Ovary (tissue), 7 donors: ENCODE measurements at regions not wholly inside any gene's neighbourhood (a gene's known extent, or its start where the extent isn't known, plus 50 kb on each side); places are given as distances from the start of the nearest gene placed in this dataset.

Source experiments
- DNase-seq, 5 donors: peaks; one replicate each; pipeline ENCODE4 v3.0.0-alpha.2; 2019 to 2020
- H3K27ac ChIP-seq, 2 donors: fragments of 200-600 bp; one replicate each; pipeline versions ENCODE4 v1.5.1 to v1.8.0; 2019 to 2022
- H3K27me3 ChIP-seq: fragments of 200-600 bp; one replicate; pipeline ENCODE4 v1.8.0; 2022
- H3K36me3 ChIP-seq: fragments of 200-600 bp; sonication (generic); one replicate; pipeline ENCODE4 v1.5.1; 2019
- H3K4me1 ChIP-seq: one replicate; pipeline ENCODE4 v1.8.1; 2013; ENCODE audit warnings: mild to moderate bottlenecking, moderate library complexity; ENCODE audit not compliant: insufficient read depth
- H3K4me3 ChIP-seq: fragments of 200-600 bp; sonication (generic); one replicate; pipeline ENCODE4 v1.5.1; 2017
- H3K9me3 ChIP-seq, 2 donors: fragments of 200-600 bp in 1 of 2; sonication (generic) in 1 of 2; one replicate each; pipeline versions ENCODE4 v1.5.1 to v1.8.1; 2013 to 2019; ENCODE audit warnings: mild to moderate bottlenecking in 1 of 2, moderate library complexity in 1 of 2
- EP300 ChIP-seq: sonication (generic); formaldehyde crosslinking; IDR thresholded peaks from one replicate; pipeline ENCODE4 v1.6.1; 2017; ENCODE audit warnings: antibody characterized with exemption
- POLR2A ChIP-seq: fragments of 450-650 bp; IDR thresholded peaks from one replicate; pipeline ENCODE4 v1.6.1; 2017; ENCODE audit warnings: antibody characterized with exemption, mild to moderate bottlenecking, moderate library complexity
- WGBS, 3 donors: extraction: QIAGEN DNeasy Blood & Tissue Kit in 1 of 3; methylation state at CpG; one replicate each; pipeline versions ENCODE4 v1.1.5 to v1.1.7; 2013 to 2017; 5-methylcytosine and 5-hydroxymethylcytosine counted together
- intact Hi-C, 4 donors: fragments of 100-400 bp; cut with DNase I; formaldehyde crosslinking; loops; one replicate each; pipeline versions ENCODE4 v1.11.0 to v1.15.1; 2022 to 2023
- TF ChIP-seq, protein P1 (sequence below), 3 donors: fragments of 450-650 bp in 2 of 3; fragments of 200-600 bp in 1 of 3; IDR thresholded peaks; one replicate each; pipeline versions ENCODE4 v1.5.1 to v1.8.0; 2016 to 2022; ENCODE audit warnings: antibody characterized with exemption in 3 of 3, mild to moderate bottlenecking in 1 of 3
- donor health status: DM: no; HTN: no; CAD: no; lungs with moderate emphysema.
- donor health status: DM: no; HTN: no; CAD: no.
- donor health status: Bipolar disorder and iron deficiency.
- donor health status: DM: no; HTN: no; CAD: no.
- donor health status: DM: yes; HTN: yes; CAD: no.

DNA sequence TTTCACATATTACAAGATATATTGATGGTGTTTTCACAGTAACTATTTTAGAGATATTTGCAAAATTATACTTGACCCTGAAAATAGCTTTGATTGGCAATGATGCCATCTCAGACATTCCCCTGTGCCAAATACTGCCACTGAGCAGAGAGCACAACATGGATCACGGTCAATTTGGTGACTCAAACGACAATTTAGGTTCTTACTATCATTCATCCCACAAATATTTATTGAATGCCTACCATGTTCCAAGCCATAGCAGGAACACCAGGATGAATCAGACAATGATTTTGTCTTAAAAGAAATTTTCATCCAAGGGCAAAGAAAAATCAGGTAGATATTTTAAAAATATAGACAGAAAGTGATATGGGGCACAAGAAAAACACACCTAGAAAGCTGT lies 153.2 kb upstream of the ADO start:
- TF ChIP-seq EP300 (no peak), POLR2A (no peak)
- TF ChIP-seq, protein P1, sequence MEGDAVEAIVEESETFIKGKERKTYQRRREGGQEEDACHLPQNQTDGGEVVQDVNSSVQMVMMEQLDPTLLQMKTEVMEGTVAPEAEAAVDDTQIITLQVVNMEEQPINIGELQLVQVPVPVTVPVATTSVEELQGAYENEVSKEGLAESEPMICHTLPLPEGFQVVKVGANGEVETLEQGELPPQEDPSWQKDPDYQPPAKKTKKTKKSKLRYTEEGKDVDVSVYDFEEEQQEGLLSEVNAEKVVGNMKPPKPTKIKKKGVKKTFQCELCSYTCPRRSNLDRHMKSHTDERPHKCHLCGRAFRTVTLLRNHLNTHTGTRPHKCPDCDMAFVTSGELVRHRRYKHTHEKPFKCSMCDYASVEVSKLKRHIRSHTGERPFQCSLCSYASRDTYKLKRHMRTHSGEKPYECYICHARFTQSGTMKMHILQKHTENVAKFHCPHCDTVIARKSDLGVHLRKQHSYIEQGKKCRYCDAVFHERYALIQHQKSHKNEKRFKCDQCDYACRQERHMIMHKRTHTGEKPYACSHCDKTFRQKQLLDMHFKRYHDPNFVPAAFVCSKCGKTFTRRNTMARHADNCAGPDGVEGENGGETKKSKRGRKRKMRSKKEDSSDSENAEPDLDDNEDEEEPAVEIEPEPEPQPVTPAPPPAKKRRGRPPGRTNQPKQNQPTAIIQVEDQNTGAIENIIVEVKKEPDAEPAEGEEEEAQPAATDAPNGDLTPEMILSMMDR (IDR thresholded peaks at IDR 0.05): no peak
- Histone ChIP-seq H3K36me3 (no peaks in the 10 kb centered on the region), H3K4me1 (no peaks in the 10 kb centered on the region), H3K27me3 (no peaks in the 10 kb centered on the region), H3K27ac (no peak overlapping the region), H3K9me3 (no peaks in the 10 kb centered on the region), H3K4me3 (no peak overlapping the region)
- 59 to 76% (median 59%) methylated on average over 2 of the region's 2 CpGs for WGBS, 3 donors
- no peak for DNase-seq
- intact Hi-C loops: no loop called here

DNA sequence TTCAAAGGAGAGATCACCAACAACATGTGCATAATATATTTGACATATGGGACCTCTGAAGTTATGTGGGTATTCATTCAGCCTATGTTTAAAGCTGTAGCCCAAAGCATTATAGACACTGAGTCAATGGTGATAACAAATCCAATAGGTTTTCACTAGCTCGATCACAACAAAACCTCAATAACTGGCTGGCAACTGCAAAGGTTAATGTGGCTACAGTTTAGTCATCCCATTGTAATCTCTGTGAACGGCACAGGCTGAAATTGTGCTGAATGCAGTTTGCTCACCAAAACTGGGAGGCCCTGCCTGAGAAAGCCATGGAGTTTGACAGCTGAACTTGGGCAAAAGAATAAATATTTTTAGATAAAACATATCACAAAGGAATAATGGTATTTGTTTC lies 152.4 kb upstream of the ADO start:
- no peak overlapping the region for H3K4me3 ChIP-seq
- no peaks in the 10 kb centered on the region for H3K36me3 ChIP-seq
- intact Hi-C loops: no loop called here
- no peak overlapping the region for H3K27ac ChIP-seq
- TF ChIP-seq, protein P1 (IDR thresholded peaks at IDR 0.05): no peak
- TF ChIP-seq POLR2A: no peak
- no peak for TF ChIP-seq EP300
- no peaks in the 10 kb centered on the region for H3K27me3 ChIP-seq
- 53 to 74% (median 55%) methylated on average over 2 of the region's 2 CpGs for WGBS, 3 donors
- no peak for DNase-seq
- H3K9me3 ChIP-seq: no peaks in the 10 kb centered on the region
- H3K4me1 ChIP-seq: no peaks in the 10 kb centered on the region

DNA sequence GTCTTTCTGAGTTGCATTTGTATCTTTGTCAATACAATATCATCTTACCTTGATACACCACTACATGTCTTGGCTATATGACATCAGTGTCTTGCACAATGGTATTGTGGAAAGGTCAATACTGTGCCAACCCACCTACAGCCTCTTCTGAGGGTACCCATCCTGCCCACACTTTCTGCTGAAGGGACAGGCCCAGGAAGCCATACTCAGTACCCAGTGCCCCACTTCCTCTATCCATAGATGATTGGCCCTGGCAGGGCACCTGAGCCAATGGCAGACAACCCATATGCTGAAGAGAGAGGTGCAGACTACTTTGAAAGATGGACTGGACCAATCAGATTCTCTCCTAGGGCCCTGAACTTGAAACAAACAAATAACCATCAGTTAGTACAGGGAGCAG lies 152.0 kb upstream of the ADO start:
- H3K27ac ChIP-seq: no peak overlapping the region
- no peak for DNase-seq
- no peaks in the 10 kb centered on the region for H3K27me3 ChIP-seq
- TF ChIP-seq POLR2A: no peak
- TF ChIP-seq EP300: no peak
- TF ChIP-seq, protein P1 (IDR thresholded peaks at IDR 0.05): no peak
- H3K36me3 ChIP-seq: no peaks in the 10 kb centered on the region
- H3K4me1 ChIP-seq: no peaks in the 10 kb centered on the region
- H3K4me3 ChIP-seq: no peak overlapping the region
- no peaks in the 10 kb centered on the region for H3K9me3 ChIP-seq
- intact Hi-C loops: no loop called here

DNA sequence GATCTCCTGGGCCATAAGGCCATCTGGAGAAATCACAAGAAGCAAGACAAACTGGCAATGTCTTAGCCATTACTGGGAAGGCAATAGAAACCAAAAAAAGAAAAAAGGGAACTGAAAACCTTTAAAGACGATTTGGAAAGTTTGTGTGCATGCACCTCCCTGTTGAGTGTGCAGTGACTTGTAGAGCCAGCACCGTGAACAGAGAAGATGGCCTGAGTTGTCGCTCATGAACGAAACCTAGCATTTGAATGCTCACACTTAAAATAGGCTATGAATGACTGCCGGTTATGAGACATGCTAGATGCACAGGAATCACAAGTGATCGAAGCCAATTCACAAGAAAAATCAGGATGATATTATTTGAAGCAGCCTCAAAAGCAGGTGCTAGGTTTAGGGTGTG lies 151.3 kb upstream of the ADO start:
- Histone ChIP-seq H3K4me1 (no peaks in the 10 kb centered on the region), H3K36me3 (no peaks in the 10 kb centered on the region), H3K27me3 (no peaks in the 10 kb centered on the region), H3K27ac (no peak overlapping the region), H3K9me3 (no peaks in the 10 kb centered on the region), H3K4me3 (no peak overlapping the region)
- WGBS, 3 donors: 87 to 92% (median 92%) methylated on average over 6 of the region's 6 CpGs
- intact Hi-C loops: no loop called here
- no peak for DNase-seq
- TF ChIP-seq, protein P1 (IDR thresholded peaks at IDR 0.05): no peak
- no peak for TF ChIP-seq EP300
- no peak for TF ChIP-seq POLR2A

DNA sequence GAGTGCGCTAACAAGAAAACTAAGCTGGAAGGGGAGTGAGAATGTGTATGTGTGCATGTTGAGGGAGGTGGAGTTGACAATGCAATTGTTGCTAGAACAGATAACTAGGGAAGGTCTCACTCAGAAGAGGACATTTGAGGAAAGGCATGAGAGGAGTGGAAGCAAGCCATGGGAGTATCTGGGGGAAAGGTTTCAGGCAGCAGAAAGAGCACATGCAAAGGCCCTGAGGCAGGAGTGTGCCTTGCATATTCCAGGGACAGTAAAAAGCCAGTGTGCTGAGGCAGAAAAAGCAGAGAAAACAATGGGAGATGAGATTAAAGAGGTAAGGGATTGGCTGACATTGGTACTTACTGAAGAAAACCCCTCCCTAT lies 149.6 kb upstream of the ADO start:
- intact Hi-C loops: no loop called here
- no peaks in the 10 kb centered on the region for H3K27me3 ChIP-seq
- 96 to 100% (median 100%) methylated on average over 1 of the region's 1 CpG for WGBS, 3 donors
- TF ChIP-seq EP300: no peak
- TF ChIP-seq, protein P1 (IDR thresholded peaks at IDR 0.05): no peak
- no peak for TF ChIP-seq POLR2A
- no peaks in the 10 kb centered on the region for H3K4me1 ChIP-seq
- H3K4me3 ChIP-seq: no peak overlapping the region
- no peak for DNase-seq
- no peak overlapping the region for H3K27ac ChIP-seq
- no peaks in the 10 kb centered on the region for H3K9me3 ChIP-seq
- H3K36me3 ChIP-seq: no peaks in the 10 kb centered on the region
